ENCODE measurements at regions not wholly inside any gene's neighbourhood (a gene's known extent, or its start where the extent isn't known, plus 50 kb on each side); places are given as distances from the start of the nearest gene placed in this dataset.

DNA sequence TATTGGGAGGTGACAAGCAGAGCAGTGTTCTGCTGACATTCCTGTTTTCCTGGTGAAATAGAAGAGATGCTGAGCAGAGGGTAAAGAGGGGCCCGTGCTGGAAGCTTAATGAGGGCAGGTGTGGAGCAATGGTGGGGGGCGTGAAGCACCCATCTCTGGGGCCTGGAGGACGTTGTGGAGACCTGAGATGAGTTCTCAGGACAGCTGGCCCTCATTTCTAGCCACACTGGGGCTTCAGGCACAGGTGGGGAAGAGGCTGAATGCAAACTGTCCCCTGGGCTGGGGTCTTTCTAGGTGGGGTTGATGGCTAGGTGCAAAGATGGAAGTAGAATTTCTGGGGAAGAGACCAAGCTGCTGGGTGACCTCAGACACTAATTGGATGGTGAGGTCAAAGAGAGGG lies 274.2 kb upstream of the TCERG1L start:
- no peak for DNase-seq

- no peak for DNase-seq
Observed at GRCh38 chr10:131586958-131587357, 275.4 kb upstream of the TCERG1L start.

- no peak for DNase-seq
Observed at GRCh38 chr10:131587976-131588680, 276.6 kb upstream of the TCERG1L start.

DNA sequence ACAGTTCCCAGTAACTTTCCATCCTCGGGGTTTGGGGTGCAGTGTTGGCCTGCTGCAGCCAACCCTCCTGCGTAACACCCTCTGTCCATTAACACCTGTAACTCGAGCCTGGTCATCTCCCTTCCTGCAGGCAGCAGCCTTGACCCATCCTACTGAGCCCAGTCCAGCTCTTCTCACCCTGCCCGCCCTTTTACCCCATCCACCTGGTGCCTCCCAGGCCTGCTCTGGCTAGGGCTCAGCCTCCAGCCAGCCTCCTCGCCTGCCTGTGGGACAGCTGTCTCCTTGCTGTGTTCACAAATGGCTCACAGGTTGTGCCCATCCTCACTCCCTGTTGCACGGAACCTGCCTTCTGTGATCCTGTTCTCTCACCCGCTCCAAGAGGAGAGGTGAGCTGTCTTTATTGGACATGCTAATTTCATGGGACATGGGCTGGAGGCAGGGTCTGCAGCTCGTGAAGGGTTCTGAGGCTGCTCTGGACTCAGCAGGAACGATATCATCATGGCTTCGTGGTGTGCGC lies 277.2 kb upstream of the TCERG1L start:
- DNase-seq, result no peak

- DNase-seq, result no peak
Observed at GRCh38 chr10:131590567-131590966, 279.0 kb upstream of the TCERG1L start.

DNA sequence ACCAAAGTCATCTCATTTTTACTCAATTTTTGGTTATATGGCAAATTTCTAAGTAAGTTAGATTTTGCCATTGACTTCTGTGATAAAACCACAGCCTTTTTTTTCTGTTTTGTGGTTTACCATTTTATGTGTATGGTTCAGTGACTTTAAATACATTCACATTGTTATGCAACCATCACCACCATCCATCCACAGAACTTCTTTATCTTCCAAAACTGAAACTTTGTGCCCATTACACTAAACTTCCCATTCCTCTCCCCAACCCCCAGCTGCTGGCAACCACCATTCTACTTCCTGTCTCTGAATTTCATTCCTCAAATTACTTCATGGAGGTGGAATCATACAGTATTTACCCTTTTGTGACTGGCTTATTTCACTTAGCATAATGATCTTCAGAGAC lies 280.4 kb upstream of the TCERG1L start:
- peak in 1 of 2 donors; percentile 15 for DNase-seq

DNA sequence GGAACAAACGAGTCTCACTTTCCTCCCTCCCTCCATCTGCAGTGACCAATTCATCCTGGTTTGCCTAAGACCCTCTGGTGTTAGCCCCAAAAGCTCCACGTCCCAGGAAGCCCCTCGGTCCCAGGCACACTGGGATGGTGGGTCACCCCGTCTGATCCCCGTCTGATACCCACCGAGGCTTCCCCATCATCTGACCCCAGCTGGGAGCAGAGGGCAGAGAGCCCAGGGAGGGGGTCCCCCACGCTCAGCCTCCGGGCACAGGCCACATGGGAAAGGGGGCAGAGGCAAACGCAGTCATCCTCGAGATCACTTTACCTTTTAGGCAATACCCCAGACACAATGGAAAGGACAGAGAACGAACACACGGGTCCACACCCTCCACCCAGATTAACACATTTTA lies 291.6 kb upstream of the PPP2R2D start:
- DNase-seq, result no peak

GRCh38 chr10:131615150-131615549 lies 285.7 kb upstream of the PPP2R2D start:
- no peak for DNase-seq

- no peak for DNase-seq
Observed at GRCh38 chr10:131616040-131616439, 284.8 kb upstream of the PPP2R2D start.

DNA sequence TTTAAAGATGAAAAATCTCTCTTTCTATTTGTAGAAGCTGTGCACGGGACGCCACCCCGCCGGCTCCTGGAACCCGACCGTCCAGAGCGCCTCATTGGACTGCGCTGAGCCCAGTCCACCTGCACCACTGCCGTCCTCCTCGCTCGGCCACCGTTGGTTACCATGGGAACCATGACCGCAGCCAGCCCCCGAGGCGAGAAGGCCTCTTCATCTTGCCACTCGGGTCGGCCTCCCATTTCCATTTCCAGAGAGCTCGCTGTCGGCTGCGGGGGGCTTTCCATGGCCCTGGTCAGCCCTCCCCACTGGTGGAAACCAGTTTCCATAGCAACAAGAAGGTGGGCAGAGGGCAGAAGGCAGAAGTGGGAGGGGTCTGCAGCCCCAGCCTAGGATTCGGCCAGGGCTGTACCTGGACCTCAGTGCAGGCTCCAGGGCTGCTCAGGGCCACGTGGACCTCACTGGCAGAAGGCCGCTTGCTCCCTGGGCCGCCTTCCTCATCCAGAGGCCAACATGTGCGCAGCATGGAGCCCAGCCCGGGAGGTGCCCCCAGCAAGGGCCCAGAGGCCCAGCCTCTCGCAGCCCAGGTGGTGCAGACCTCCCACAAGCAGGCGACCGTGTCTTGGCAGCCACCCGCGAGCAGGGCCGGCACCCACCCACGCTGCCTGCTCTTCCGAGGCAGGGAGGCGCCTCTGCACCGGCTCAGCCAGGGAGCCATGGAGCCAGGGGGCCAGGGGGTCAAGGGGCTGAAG lies 283.5 kb upstream of the PPP2R2D start:
- no peak for DNase-seq

DNA sequence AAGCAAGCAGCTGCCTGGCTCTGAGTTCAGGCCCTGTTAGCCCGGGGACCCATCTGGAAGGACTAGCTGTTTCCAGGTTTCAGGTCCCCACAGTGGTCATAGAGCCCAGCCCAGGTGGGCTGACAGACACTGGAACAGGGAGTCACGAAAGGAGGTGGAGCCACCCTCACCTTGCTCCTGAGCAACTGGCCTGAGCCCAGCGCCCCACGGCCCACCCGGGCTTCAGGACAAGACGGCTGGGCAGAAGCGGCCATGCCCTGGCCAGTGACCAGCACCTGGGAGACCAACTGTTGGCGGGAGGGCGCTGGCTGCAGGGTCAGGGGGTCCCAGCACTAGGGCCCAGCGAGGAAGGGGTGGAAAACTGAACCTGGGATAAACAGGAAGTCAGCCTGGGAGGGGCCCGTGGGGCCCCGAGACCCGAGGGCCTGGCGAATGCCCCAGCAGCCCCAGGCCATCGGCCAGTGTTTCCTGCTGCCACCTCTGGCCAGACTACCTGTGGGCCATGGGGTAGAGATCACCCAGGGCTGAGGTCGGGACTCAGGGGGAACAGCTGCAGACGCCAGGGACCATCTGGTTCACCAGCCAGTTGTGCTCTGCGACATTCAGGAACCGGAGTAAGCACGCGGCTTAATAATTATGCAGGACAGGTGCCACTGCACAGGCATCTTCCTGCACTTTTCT lies 282.1 kb upstream of the PPP2R2D start:
- DNase-seq, result no peak

DNA sequence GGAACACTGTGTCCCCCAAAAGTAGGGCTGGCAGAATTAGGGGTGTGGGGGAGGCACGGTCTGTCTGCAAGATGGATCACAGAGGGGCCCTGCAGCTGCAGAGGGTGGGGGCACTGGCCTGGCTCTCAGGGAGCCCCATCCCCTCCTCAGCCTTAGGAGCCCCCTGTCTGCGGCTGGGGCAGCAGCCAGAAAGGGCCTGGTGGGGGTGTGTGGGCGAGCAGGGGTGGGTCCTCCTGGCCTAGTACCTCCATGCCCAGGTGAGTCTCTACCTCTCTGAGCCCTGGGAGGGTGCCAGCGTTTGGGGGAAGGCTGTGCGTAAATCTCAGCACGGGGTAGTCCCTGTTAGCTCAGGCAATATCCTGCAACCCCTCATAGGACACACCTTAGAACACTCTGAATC lies 280.5 kb upstream of the PPP2R2D start:
- no peak for DNase-seq

GRCh38 chr10:131620904-131621303 lies 279.9 kb upstream of the PPP2R2D start:
- no peak for DNase-seq

GRCh38 chr10:131621784-131622624 lies 278.8 kb upstream of the PPP2R2D start:
- DNase-seq, result no peak

GRCh38 chr10:131625041-131625440 lies 275.8 kb upstream of the PPP2R2D start:
- DNase-seq, result no peak

GRCh38 chr10:131626274-131626673 lies 274.5 kb upstream of the PPP2R2D start:
- no peak for DNase-seq

DNA sequence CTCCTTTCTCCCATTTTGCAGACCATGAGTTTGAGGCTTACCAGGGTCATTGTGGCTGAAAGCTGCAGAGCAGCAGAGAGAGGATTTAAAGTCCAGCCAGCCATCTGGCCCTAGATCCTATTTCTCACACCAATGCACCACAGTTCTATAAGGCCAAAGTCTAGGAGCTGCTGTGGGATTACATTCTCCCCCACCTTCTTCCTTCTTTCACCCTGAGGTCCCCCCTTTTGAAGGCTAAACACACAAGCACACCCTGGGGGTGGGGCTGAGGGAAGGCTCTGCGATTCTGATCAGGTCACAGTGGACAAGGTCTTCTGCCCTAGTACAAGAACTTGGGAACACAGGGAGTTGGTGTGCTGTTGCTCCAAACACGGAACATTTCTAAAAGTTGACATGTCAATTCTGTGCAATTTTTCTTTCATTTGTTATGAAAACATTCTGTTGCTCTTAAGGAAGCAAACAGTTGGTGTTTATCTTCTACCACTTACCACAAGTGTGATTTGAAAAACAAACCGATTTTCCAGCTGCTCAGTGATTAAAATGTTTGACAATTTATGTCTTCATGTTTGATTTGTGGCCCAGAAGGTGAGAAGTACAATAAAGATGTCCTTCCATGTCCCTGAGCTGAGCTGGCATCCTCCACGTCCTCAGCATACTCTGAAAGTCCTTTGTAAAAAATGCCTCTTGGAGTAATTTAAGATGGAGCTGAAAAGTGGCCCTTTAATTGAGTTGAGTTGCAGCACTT lies 271.6 kb upstream of the PPP2R2D start:
- no peak for DNase-seq

DNA sequence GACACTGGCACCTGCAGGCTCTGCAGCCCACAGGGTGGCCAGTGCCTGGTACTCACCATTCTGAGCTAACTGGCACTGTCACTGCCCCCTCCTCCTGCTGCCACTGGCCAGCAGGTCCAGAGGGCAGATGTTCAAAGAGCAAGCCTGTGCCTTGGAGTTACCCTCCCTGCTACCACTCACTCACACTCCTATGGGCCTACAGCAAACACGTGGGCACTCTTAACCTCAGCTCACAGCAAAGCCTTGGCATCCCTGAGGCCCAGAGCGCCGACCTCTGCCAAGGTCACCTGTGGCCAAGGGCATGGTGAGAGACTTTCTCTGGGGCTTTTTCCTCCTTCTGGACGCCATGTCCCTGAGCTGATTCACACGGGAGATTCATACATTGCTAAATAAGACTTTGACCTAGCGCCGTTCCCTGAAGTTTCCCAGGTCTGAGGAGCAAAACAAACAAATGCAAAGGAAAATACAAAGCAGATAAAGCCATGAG lies 270.0 kb upstream of the PPP2R2D start:
- no peak for DNase-seq

DNA sequence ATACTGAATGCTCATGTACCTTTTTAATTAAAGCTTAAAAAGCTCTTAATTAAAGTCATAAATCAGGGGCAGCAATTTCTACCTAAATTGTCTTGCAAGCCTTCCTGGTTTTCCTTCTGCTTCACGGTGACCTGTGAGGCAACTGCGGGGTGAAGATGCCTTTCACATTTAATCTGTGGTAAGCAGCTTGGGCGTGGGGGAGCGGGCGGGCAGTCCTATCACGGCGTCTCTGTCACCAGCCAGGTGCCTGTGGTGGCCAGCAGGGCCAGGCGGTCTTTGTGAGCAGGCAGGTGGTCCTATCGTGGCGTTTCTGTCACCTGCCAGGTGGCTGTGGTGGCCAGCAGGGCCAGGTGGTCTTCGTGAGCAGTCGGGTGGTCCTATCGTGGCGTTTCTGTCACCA lies 269.2 kb upstream of the PPP2R2D start:
- no peak for DNase-seq

GRCh38 chr10:131635564-131636015 lies 265.2 kb upstream of the PPP2R2D start:
- peak in 1 of 2 donors; percentile 80 for DNase-seq

GRCh38 chr10:131636116-131636515 lies 264.7 kb upstream of the PPP2R2D start:
- no peak for DNase-seq
